ENCODE measurements at regions not wholly inside any gene's neighbourhood (a gene's known extent, or its start where the extent isn't known, plus 50 kb on each side); places are given as distances from the start of the nearest gene placed in this dataset.
"Not testable (repeated sequence)": the region's sequence is repeated elsewhere in the genome, so short reads cannot be mapped to it uniquely, and the experiment has no call there.

- Histone ChIP-seq H3K27ac (ENCODE audit: low read depth, low read length, severe bottlenecking) (no peak overlapping the region), H3K4me3 (ENCODE audit: extremely low read depth, insufficient read depth, low read length, poor library complexity, severe bottlenecking) (no peak overlapping the region), H3K4me1 (ENCODE audit: control insufficient read depth, insufficient read depth, low read length, poor library complexity, severe bottlenecking) (no peaks in the 10 kb centered on the region), H3K9me3 (ENCODE audit: control insufficient read depth, low read length) (no peaks in the 10 kb centered on the region), H3K36me3 (ENCODE audit: control insufficient read depth, insufficient read depth, low read length) (no peaks in the 10 kb centered on the region)
- whole genome bisulfite sequencing, 2 experiments (ENCODE audit: insufficient coverage in 2 of 2) = 94 to 100% methylated on average over 3 of the region's 4 CpGs
Measured at GRCh38 chr2:221741496-221742211, 169.6 kb upstream of the EPHA4 start.

DNA sequence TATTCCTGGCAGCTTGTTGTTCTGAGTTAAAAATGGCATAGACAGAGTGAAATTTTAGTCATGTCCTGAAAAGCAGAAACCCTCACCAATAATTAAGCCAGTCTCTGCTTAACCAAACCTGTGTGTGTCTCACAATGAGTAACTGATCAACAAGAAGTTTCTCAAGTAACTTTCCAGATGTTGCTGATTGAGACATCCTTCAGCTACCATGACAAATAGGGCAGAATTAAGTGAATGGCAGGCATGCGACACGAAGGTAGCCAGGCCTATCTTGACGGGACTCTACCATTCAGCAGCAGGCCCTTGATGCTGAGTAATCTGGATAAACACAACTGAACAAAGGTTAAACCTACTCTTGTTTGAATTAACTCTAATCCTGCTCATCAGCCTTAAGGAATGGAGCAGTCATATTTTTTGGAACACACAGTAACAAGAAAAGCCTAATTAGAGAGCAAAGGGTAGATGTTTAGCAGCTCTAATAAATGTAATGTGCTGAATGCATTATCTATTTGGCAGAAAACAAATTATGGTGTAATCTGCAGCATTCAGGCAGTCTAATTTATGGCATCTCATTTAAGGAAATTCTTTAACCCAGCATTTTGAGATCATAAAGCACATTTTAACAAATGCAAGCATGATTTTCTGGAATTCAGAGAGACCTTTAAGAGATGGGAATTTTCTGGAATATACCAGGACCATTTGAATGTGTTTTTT is 159.5 kb upstream of the EPHA4 start:
- no peak overlapping the region for H3K4me3 ChIP-seq (ENCODE audit: extremely low read depth, insufficient read depth, low read length, poor library complexity, severe bottlenecking)
- 80 to 89% methylated on average over 1 to 3 of the region's 3 CpGs for WGBS, 2 experiments (ENCODE audit: insufficient coverage in 2 of 2)
- no peaks in the 10 kb centered on the region for H3K4me1 ChIP-seq (ENCODE audit: control insufficient read depth, insufficient read depth, low read length, poor library complexity, severe bottlenecking)
- H3K36me3 ChIP-seq (ENCODE audit: control insufficient read depth, insufficient read depth, low read length) = no peaks in the 10 kb centered on the region
- H3K27ac ChIP-seq (ENCODE audit: low read depth, low read length, severe bottlenecking) = no peak overlapping the region
- no peaks in the 10 kb centered on the region for H3K9me3 ChIP-seq (ENCODE audit: control insufficient read depth, low read length)

DNA sequence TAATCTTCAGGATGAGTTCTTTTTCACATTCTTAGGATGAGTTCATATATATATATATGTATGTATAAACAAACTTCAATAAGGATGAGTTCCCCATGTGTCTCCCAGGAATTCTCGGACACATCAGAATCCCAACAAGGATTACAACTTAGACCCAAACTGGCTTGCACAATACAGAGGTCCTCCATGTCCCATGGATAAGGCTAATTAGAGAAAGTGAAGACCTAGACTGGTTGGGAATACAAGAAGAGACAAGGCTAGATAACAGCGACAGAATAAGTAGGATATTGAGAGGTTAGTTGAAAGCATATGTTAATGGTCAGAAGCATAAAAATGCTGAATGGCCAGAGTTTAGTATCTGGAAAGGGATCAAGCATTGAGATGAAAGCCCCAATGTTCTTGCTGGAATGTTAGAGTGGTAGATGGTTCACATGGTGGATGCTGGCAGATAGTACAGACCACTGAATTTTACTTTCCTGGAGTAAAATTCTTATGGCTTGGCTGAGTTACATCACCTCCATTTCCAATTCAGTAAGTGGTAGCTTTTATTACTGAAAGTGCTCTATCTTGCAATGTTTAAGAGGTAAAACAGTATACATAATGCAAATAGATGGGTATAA is 154.9 kb upstream of the EPHA4 start:
- 93 to 100% methylated on average over 1 of the region's 2 CpGs for WGBS, 2 experiments (ENCODE audit: insufficient coverage in 2 of 2)
- Histone ChIP-seq H3K9me3 (ENCODE audit: control insufficient read depth, low read length) (peaks cover 6% of the 10 kb centered on the region), H3K4me1 (ENCODE audit: control insufficient read depth, insufficient read depth, low read length, poor library complexity, severe bottlenecking) (no peaks in the 10 kb centered on the region), H3K36me3 (ENCODE audit: control insufficient read depth, insufficient read depth, low read length) (no peaks in the 10 kb centered on the region), H3K27ac (ENCODE audit: low read depth, low read length, severe bottlenecking) (no peak overlapping the region), H3K4me3 (ENCODE audit: extremely low read depth, insufficient read depth, low read length, poor library complexity, severe bottlenecking) (no peak overlapping the region)

DNA sequence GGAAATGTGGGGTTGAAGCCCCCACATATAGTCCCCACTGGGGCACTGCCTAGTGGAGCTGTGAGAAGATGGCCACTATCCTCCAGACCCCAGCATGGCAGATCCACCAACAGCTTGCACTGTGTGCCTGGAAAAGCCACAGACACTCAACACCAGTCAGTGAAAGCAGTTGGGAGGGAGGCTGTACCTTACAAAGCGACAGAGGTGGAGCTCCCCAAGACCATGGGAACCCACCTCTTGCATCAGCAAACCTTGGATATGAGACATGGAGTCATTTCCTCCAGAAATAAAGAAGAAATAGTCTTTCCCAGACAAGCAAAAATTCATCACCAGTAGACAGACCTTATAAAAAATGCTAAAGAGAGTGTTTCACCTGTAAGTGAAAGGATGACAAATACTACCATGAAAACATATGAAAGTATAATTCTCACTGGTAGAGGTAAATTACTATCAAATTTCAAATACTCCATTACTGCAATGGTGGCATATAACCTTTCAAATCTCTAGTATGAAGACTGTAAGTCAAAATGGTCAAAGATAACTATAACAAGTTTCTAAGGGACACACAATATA is 152.6 kb upstream of the EPHA4 start:
- H3K4me3 ChIP-seq (ENCODE audit: extremely low read depth, insufficient read depth, low read length, poor library complexity, severe bottlenecking) = no peak overlapping the region
- no peaks in the 10 kb centered on the region for H3K36me3 ChIP-seq (ENCODE audit: control insufficient read depth, insufficient read depth, low read length)
- no peaks in the 10 kb centered on the region for H3K4me1 ChIP-seq (ENCODE audit: control insufficient read depth, insufficient read depth, low read length, poor library complexity, severe bottlenecking)
- H3K27ac ChIP-seq (ENCODE audit: low read depth, low read length, severe bottlenecking) = no peak overlapping the region
- peaks cover 6% of the 10 kb centered on the region for H3K9me3 ChIP-seq (ENCODE audit: control insufficient read depth, low read length)
- WGBS, 2 experiments (ENCODE audit: insufficient coverage in 2 of 2) = no CpG with 5 or more reads among the region's 1 CpG

- H3K27ac ChIP-seq (ENCODE audit: low read depth, low read length, severe bottlenecking); H3K9me3 ChIP-seq (ENCODE audit: control insufficient read depth, low read length); H3K4me1 ChIP-seq (ENCODE audit: control insufficient read depth, insufficient read depth, low read length, poor library complexity, severe bottlenecking); H3K36me3 ChIP-seq (ENCODE audit: control insufficient read depth, insufficient read depth, low read length); H3K4me3 ChIP-seq (ENCODE audit: extremely low read depth, insufficient read depth, low read length, poor library complexity, severe bottlenecking): not testable (repeated sequence)
- WGBS, 2 experiments (ENCODE audit: insufficient coverage in 2 of 2) = 75 to 100% methylated on average over 1 of the region's 1 CpG
Measured at GRCh38 chr2:221724117-221724516, 152.0 kb upstream of the EPHA4 start.

DNA sequence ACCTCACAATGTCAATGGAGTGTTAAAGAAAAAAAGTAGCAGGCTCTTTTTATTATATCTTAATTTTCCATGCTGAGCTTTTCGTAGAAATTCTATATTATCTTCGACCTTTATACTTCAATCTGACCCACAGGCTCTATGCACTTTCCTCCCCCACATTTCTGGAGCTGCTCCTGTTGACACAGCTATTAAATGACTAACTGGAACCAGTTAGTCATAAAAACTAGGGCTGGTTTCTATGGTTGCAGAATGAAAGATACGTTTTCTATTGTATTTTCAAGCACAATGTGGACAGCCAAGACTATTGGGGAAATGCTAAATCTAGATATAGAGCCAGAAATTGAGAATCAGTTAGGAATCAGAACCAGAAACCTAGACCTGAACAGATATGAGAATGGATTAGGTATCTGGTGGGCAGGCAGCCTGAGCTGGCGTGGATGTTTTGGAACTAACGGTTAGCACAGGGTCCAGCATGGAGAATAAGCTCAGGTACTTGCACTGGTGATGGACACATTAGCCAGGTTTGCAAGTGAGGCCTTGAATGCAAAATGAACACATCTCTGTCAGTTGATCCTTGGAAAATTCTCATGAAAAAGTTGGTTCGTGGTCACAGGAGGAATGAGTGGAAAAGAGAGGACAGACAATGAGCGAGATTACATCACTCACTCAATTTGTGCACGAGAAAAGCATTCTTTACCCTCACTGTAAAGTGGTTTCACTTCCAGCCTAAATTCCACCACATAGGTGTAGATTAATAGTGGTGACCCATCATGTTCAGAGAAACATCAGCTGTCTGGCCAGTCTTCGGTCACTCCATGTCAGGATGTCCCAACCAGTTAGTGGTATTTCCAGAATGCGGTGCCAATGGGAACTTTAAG is 144.6 kb upstream of the EPHA4 start:
- Histone ChIP-seq H3K27ac (ENCODE audit: low read depth, low read length, severe bottlenecking) (no peak overlapping the region), H3K4me3 (ENCODE audit: extremely low read depth, insufficient read depth, low read length, poor library complexity, severe bottlenecking) (no peak overlapping the region), H3K9me3 (ENCODE audit: control insufficient read depth, low read length) (no peaks in the 10 kb centered on the region), H3K36me3 (ENCODE audit: control insufficient read depth, insufficient read depth, low read length) (no peaks in the 10 kb centered on the region), H3K4me1 (ENCODE audit: control insufficient read depth, insufficient read depth, low read length, poor library complexity, severe bottlenecking) (no peaks in the 10 kb centered on the region)
- 94 to 97% methylated on average over 6 of the region's 10 CpGs for WGBS, 2 experiments (ENCODE audit: insufficient coverage in 2 of 2)

- H3K36me3 ChIP-seq (ENCODE audit: control insufficient read depth, insufficient read depth, low read length) = no peaks in the 10 kb centered on the region
- no peak overlapping the region for H3K27ac ChIP-seq (ENCODE audit: low read depth, low read length, severe bottlenecking)
- WGBS, 2 experiments (ENCODE audit: insufficient coverage in 2 of 2) = 33 to 60% methylated on average over 1 of the region's 6 CpGs
- H3K4me1 ChIP-seq (ENCODE audit: control insufficient read depth, insufficient read depth, low read length, poor library complexity, severe bottlenecking) = no peaks in the 10 kb centered on the region
- H3K4me3 ChIP-seq (ENCODE audit: extremely low read depth, insufficient read depth, low read length, poor library complexity, severe bottlenecking) = no peak overlapping the region
- no peaks in the 10 kb centered on the region for H3K9me3 ChIP-seq (ENCODE audit: control insufficient read depth, low read length)
Measured at GRCh38 chr2:221715523-221716247, 143.6 kb upstream of the EPHA4 start.

GRCh38 chr2:221710744-221711143 is 138.6 kb upstream of the EPHA4 start:
- Histone ChIP-seq H3K9me3 (ENCODE audit: control insufficient read depth, low read length) (no peaks in the 10 kb centered on the region), H3K27ac (ENCODE audit: low read depth, low read length, severe bottlenecking) (no peak overlapping the region), H3K4me3 (ENCODE audit: extremely low read depth, insufficient read depth, low read length, poor library complexity, severe bottlenecking) (no peak overlapping the region), H3K36me3 (ENCODE audit: control insufficient read depth, insufficient read depth, low read length) (no peaks in the 10 kb centered on the region), H3K4me1 (ENCODE audit: control insufficient read depth, insufficient read depth, low read length, poor library complexity, severe bottlenecking) (no peaks in the 10 kb centered on the region)
- 100% methylated on average over 1 to 2 of the region's 3 CpGs for WGBS, 2 experiments (ENCODE audit: insufficient coverage in 2 of 2)

DNA sequence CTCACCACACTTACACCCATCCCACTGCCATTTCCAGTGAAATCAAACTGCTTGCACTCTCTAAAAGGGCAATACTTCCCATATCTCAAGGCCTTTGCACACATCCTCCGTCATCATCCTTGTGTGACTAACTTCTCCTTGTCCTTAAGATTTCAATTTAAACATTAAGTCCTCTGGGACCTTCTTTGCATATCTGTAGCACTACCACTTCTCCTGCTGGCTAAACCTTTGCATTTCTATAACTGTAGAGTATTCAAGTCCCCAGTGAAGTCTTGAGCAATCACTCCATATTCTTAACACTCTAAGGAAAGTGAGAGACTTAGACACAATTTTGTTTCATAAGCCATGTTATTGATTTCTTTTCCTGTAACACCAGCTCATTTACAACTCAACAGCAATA is 136.8 kb upstream of the EPHA4 start:
- no peaks in the 10 kb centered on the region for H3K36me3 ChIP-seq (ENCODE audit: control insufficient read depth, insufficient read depth, low read length)

More for the DNA sequence above, 136.8 kb upstream of the EPHA4 start:
- no peak overlapping the region for H3K27ac ChIP-seq (ENCODE audit: low read depth, low read length, severe bottlenecking)
- H3K4me1 ChIP-seq (ENCODE audit: control insufficient read depth, insufficient read depth, low read length, poor library complexity, severe bottlenecking) = no peaks in the 10 kb centered on the region
- WGBS, 2 experiments (ENCODE audit: insufficient coverage in 2 of 2) = 36 to 50% methylated on average over 1 of the region's 1 CpG
- H3K4me3 ChIP-seq (ENCODE audit: extremely low read depth, insufficient read depth, low read length, poor library complexity, severe bottlenecking) = no peak overlapping the region
- no peaks in the 10 kb centered on the region for H3K9me3 ChIP-seq (ENCODE audit: control insufficient read depth, low read length)
